GM10266 (cell line): ENCODE measurements at regions not wholly inside any gene's neighbourhood (a gene's known extent, or its start where the extent isn't known, plus 50 kb on each side); places are given as distances from the start of the nearest gene placed in this dataset.

Experiments
- DNase-seq: peaks from one replicate; pipeline ENCODE4 v3.0.0; 2012; ENCODE audit errors: extremely low spot score
- TF ChIP-seq, protein P1 (sequence below): IDR thresholded peaks from 2 replicates; pipeline ENCODE4 v1.5.1; 2012; ENCODE audit warnings: mild to moderate bottlenecking, low read depth; ENCODE audit not compliant: control insufficient read depth, insufficient read depth; ENCODE audit errors: missing control alignments

GRCh38 chr13:88066847-88067246, 395.7 kb downstream of the SLITRK5 start:
- DNase-seq: no peak
- TF ChIP-seq, protein P1, sequence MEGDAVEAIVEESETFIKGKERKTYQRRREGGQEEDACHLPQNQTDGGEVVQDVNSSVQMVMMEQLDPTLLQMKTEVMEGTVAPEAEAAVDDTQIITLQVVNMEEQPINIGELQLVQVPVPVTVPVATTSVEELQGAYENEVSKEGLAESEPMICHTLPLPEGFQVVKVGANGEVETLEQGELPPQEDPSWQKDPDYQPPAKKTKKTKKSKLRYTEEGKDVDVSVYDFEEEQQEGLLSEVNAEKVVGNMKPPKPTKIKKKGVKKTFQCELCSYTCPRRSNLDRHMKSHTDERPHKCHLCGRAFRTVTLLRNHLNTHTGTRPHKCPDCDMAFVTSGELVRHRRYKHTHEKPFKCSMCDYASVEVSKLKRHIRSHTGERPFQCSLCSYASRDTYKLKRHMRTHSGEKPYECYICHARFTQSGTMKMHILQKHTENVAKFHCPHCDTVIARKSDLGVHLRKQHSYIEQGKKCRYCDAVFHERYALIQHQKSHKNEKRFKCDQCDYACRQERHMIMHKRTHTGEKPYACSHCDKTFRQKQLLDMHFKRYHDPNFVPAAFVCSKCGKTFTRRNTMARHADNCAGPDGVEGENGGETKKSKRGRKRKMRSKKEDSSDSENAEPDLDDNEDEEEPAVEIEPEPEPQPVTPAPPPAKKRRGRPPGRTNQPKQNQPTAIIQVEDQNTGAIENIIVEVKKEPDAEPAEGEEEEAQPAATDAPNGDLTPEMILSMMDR: no peak

GRCh38 chr13:88068316-88068715, 397.1 kb downstream of the SLITRK5 start:
- DNase-seq: no peak
- TF ChIP-seq, protein P1: no peak

DNA sequence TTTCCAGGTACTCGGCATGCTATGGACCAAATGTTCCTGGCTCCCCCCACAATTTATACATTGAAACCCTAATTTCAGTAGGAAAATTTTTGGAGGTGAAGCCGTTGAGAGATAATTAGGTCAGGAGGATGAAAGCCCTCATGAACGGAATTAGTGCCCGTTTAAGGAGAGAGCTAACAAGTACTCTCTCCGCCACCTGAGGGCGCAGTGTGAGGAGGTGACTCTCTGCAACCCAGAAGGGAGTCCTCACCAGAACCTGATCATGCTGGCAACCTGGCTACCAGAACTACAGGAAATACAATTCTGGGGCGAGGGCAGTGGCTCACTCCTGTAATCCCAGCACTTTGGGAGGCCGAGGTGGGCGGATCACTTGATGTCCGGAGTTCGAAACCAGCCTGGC, 397.8 kb downstream of the SLITRK5 start:
- no peak for DNase-seq
- TF ChIP-seq, protein P1: no peak

DNA sequence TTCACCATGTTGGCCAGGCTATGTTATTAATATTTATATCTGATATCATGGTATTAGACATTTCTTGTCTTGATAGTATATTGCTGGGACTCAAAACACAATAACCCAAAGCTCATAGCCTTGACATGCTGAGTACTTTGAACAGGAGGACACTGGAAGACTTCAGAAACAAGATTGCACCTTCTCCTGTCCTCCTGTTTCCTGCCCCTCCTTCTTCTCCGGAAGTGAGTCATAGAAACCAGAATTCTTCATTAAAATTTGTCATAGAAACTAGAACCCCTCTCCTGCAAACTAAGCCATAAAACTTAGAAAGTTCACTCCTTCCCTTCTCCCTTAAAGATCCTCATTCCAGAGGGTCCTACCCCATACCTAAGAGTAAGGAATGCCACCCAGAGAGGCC, 400.2 kb downstream of the SLITRK5 start:
- TF ChIP-seq, protein P1: no peak
- DNase-seq: no peak

DNA sequence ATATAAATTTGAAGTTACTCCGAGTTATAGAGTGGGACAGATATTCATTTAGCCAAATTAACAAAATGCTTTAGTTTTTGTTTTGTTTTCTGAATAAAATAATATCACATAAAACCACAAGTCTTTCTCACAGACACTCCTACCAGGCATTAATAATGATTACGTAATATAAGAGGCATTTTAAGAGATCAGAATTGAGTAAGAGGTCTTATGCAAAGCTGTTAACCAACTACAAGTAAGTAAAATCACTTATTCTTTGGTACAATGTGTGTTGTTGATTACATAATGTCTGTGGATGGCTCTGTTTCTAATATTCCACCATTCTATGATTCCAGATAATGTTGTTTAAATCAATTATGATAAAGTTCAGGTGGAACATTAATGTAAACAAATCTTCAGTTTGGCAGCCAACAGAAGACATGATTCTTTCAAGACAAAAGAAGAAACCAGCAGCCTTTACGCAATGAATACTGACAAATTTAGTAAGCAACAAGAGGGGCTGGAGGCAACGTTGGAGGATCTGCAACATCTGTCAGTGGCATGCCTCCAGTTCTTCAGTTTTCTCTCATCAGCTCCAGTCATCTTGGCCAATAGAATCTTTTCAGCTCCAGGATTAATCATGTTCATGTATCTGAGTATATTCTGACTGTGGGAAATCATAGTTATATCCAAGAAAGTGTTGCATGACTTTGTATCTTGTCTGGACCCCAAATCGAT, 403.8 kb downstream of the SLITRK5 start:
- no peak for DNase-seq
- TF ChIP-seq, protein P1: no peak

DNA sequence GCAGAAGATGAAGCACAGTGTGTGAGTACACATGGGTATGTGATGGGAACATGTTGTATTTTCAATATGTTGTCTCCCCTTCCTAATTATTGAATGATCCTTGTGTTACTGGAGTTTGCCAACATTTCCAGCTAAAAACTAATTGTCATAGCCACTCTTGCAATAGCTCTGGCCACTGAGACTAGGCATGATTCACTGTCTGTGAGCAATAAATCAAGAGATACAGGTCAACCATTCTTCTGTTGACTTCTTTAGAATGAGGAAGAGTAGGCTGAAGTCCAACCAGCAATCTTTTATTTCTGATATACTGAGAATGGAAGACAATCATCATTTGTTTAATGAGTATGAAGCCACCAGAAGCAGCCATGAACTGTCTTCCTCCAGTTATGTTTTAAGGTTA, 413.9 kb downstream of the SLITRK5 start:
- TF ChIP-seq, protein P1: no peak
- no peak for DNase-seq

- TF ChIP-seq, protein P1: no peak
Measured at GRCh38 chr13:88086577-88086976, 415.4 kb downstream of the SLITRK5 start.

More at GRCh38 chr13:88086577-88086976, 415.4 kb downstream of the SLITRK5 start:
- no peak for DNase-seq
